ENCODE measurements at regions not wholly inside any gene's neighbourhood (a gene's known extent, or its start where the extent isn't known, plus 50 kb on each side); places are given as distances from the start of the nearest gene placed in this dataset.

GRCh38 chrX:114101081-114101480 is 482.8 kb upstream of the HTR2C start:
- no peak for DNase-seq
- Mint-ChIP-seq H3K27me3 (ENCODE audit: unreplicated experiment) (no peaks in the 10 kb centered on the region), H3K36me3 (ENCODE audit: unreplicated experiment) (no peaks in the 10 kb centered on the region), H3K4me1 (ENCODE audit: low read depth, unreplicated experiment) (no peaks in the 10 kb centered on the region), H3K9me3 (ENCODE audit: unreplicated experiment) (no peaks in the 10 kb centered on the region), H3K4me3 (ENCODE audit: unreplicated experiment) (no peak overlapping the region), H3K27ac (ENCODE audit: unreplicated experiment) (no peak overlapping the region)
- TF ChIP-seq CTCF (IDR thresholded peaks at IDR 0.05; ENCODE audit: partially characterized antibody, unreplicated experiment): no peak

- DNase-seq: no peak
- no peak overlapping the region for H3K4me3 Mint-ChIP-seq (ENCODE audit: unreplicated experiment)
- H3K36me3 Mint-ChIP-seq (ENCODE audit: unreplicated experiment): no peaks in the 10 kb centered on the region
- H3K4me1 Mint-ChIP-seq (ENCODE audit: low read depth, unreplicated experiment): no peaks in the 10 kb centered on the region
- no peaks in the 10 kb centered on the region for H3K9me3 Mint-ChIP-seq (ENCODE audit: unreplicated experiment)
- no peak overlapping the region for H3K27ac Mint-ChIP-seq (ENCODE audit: unreplicated experiment)
- TF ChIP-seq CTCF (IDR thresholded peaks at IDR 0.05; ENCODE audit: partially characterized antibody, unreplicated experiment): no peak
- no peaks in the 10 kb centered on the region for H3K27me3 Mint-ChIP-seq (ENCODE audit: unreplicated experiment)
Observed at GRCh38 chrX:114097866-114098265, 486.0 kb upstream of the HTR2C start.

- Mint-ChIP-seq H3K4me1 (ENCODE audit: low read depth, unreplicated experiment) (no peaks in the 10 kb centered on the region), H3K9me3 (ENCODE audit: unreplicated experiment) (no peaks in the 10 kb centered on the region), H3K27me3 (ENCODE audit: unreplicated experiment) (no peaks in the 10 kb centered on the region), H3K27ac (ENCODE audit: unreplicated experiment) (no peak overlapping the region), H3K36me3 (ENCODE audit: unreplicated experiment) (no peaks in the 10 kb centered on the region), H3K4me3 (ENCODE audit: unreplicated experiment) (no peak overlapping the region)
- no peak for DNase-seq
- TF ChIP-seq CTCF (IDR thresholded peaks at IDR 0.05; ENCODE audit: partially characterized antibody, unreplicated experiment): no peak
Observed at GRCh38 chrX:114097427-114097826, 486.5 kb upstream of the HTR2C start.

- TF ChIP-seq CTCF (IDR thresholded peaks at IDR 0.05; ENCODE audit: partially characterized antibody, unreplicated experiment): no peak
- H3K27me3 Mint-ChIP-seq (ENCODE audit: unreplicated experiment): no peaks in the 10 kb centered on the region
- H3K27ac Mint-ChIP-seq (ENCODE audit: unreplicated experiment): no peak overlapping the region
- no peak overlapping the region for H3K4me3 Mint-ChIP-seq (ENCODE audit: unreplicated experiment)
- H3K36me3 Mint-ChIP-seq (ENCODE audit: unreplicated experiment): no peaks in the 10 kb centered on the region
- no peak for DNase-seq
- H3K4me1 Mint-ChIP-seq (ENCODE audit: low read depth, unreplicated experiment): no peaks in the 10 kb centered on the region
- H3K9me3 Mint-ChIP-seq (ENCODE audit: unreplicated experiment): no peaks in the 10 kb centered on the region
Observed at GRCh38 chrX:114095789-114096188, 488.1 kb upstream of the HTR2C start.

GRCh38 chrX:114087543-114087942 is 496.3 kb upstream of the HTR2C start:
- no peak overlapping the region for H3K4me3 Mint-ChIP-seq (ENCODE audit: unreplicated experiment)
- no peak for TF ChIP-seq CTCF (IDR thresholded peaks at IDR 0.05; ENCODE audit: partially characterized antibody, unreplicated experiment)
- H3K36me3 Mint-ChIP-seq (ENCODE audit: unreplicated experiment): no peaks in the 10 kb centered on the region
- DNase-seq: no peak
- H3K4me1 Mint-ChIP-seq (ENCODE audit: low read depth, unreplicated experiment): no peaks in the 10 kb centered on the region
- H3K9me3 Mint-ChIP-seq (ENCODE audit: unreplicated experiment): no peaks in the 10 kb centered on the region
- H3K27ac Mint-ChIP-seq (ENCODE audit: unreplicated experiment): no peak overlapping the region
- no peaks in the 10 kb centered on the region for H3K27me3 Mint-ChIP-seq (ENCODE audit: unreplicated experiment)
